Skeletal muscle satellite cell (primary cell): ENCODE measurements at regions not wholly inside any gene's neighbourhood (a gene's known extent, or its start where the extent isn't known, plus 50 kb on each side); places are given as distances from the start of the nearest gene placed in this dataset.

ENCODE experiments used
- H3K27me3 ChIP-seq: 2 replicates; pipeline ENCODE4 v1.7.0; 2013; ENCODE audit warnings: low read length; ENCODE audit not compliant: control insufficient read depth, insufficient read depth
- H3K36me3 ChIP-seq: 2 replicates; pipeline ENCODE4 v1.7.0; 2013; ENCODE audit warnings: mild to moderate bottlenecking, control low read depth, low read length; ENCODE audit not compliant: insufficient read depth
- H3K4me1 ChIP-seq: 2 replicates; pipeline ENCODE4 v1.7.0; 2013; ENCODE audit warnings: low read length; ENCODE audit not compliant: control insufficient read depth, insufficient read depth
- H3K4me2 ChIP-seq: 2 replicates; pipeline ENCODE4 v1.7.0; 2013; ENCODE audit warnings: mild to moderate bottlenecking, low read length
- H3K4me3 ChIP-seq: 2 replicates; pipeline ENCODE4 v1.7.0; 2013; ENCODE audit warnings: low read length
- H3K9ac ChIP-seq: 2 replicates; pipeline ENCODE4 v1.7.0; 2013; ENCODE audit warnings: mild to moderate bottlenecking, low read depth, low read length, moderate library complexity
- H3K9me3 ChIP-seq: replicated peaks from 2 replicates; pipeline ENCODE4 v1.7.0; 2013; ENCODE audit warnings: mild to moderate bottlenecking, control low read depth, low read length

DNA sequence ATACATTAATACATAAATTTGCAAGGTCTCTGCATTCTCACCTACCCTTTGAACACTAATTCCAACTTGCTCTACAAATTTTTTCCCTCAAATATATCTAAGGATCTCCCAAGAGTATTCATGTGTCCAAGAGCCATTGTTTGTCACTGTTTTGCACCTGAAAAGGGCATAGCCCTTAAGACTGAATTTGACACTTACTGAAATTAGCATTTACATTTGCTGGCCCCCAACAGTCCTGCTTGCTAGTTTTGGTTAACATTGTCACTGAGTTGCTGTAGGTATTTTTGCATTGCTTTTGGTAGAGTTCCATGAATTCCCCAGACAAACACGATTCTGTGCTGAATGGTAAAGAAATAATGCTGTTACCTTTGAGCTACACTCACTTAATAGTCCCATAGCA lies 57.3 kb downstream of the KCNA4 start:
- Histone ChIP-seq H3K4me3 (no peak overlapping the region), H3K4me1 (no peaks in the 10 kb centered on the region), H3K9ac (no peak overlapping the region), H3K4me2 (no peak overlapping the region), H3K27me3 (no peaks in the 10 kb centered on the region), H3K36me3 (no peaks in the 10 kb centered on the region), H3K9me3 (peaks cover 5% of the 10 kb centered on the region)

- Histone ChIP-seq H3K36me3 (no peaks in the 10 kb centered on the region), H3K27me3 (no peaks in the 10 kb centered on the region), H3K4me3 (no peak overlapping the region), H3K4me2 (no peak overlapping the region), H3K9ac (no peak overlapping the region), H3K9me3 (peaks cover 5% of the 10 kb centered on the region), H3K4me1 (no peaks in the 10 kb centered on the region)
Measured at GRCh38 chr11:29957431-29957830, 59.4 kb downstream of the KCNA4 start.

GRCh38 chr11:29956076-29956556 lies 60.7 kb downstream of the KCNA4 start:
- no peaks in the 10 kb centered on the region for H3K36me3 ChIP-seq
- H3K27me3 ChIP-seq = no peaks in the 10 kb centered on the region
- H3K4me2 ChIP-seq = no peak overlapping the region
- peaks cover 5% of the 10 kb centered on the region for H3K9me3 ChIP-seq
- H3K9ac ChIP-seq = no peak overlapping the region
- H3K4me3 ChIP-seq = no peak overlapping the region
- H3K4me1 ChIP-seq = no peaks in the 10 kb centered on the region

- no peaks in the 10 kb centered on the region for H3K27me3 ChIP-seq
- H3K36me3 ChIP-seq = no peaks in the 10 kb centered on the region
- H3K4me1 ChIP-seq = no peaks in the 10 kb centered on the region
- H3K4me2 ChIP-seq = no peak overlapping the region
- peaks cover 6% of the 10 kb centered on the region for H3K9me3 ChIP-seq
- H3K9ac ChIP-seq = no peak overlapping the region
- no peak overlapping the region for H3K4me3 ChIP-seq
Measured at GRCh38 chr11:29943347-29943746, 73.5 kb downstream of the KCNA4 start.

GRCh38 chr11:29937526-29937925 lies 79.3 kb downstream of the KCNA4 start:
- no peak overlapping the region for H3K9ac ChIP-seq
- no peaks in the 10 kb centered on the region for H3K4me1 ChIP-seq
- H3K4me2 ChIP-seq = no peak overlapping the region
- H3K4me3 ChIP-seq = no peak overlapping the region
- H3K36me3 ChIP-seq = no peaks in the 10 kb centered on the region
- no peaks in the 10 kb centered on the region for H3K27me3 ChIP-seq
- peaks cover 6% of the 10 kb centered on the region for H3K9me3 ChIP-seq

- Histone ChIP-seq H3K9me3 (peaks cover 8% of the 10 kb centered on the region), H3K4me3 (no peak overlapping the region), H3K9ac (no peak overlapping the region), H3K4me2 (no peak overlapping the region), H3K36me3 (no peaks in the 10 kb centered on the region), H3K27me3 (no peaks in the 10 kb centered on the region), H3K4me1 (no peaks in the 10 kb centered on the region)
Measured at GRCh38 chr11:29934115-29934638, 82.7 kb downstream of the KCNA4 start.

GRCh38 chr11:29916040-29916439 lies 100.8 kb downstream of the KCNA4 start:
- H3K9me3 ChIP-seq = no peaks in the 10 kb centered on the region
- no peak overlapping the region for H3K9ac ChIP-seq
- no peak overlapping the region for H3K4me3 ChIP-seq
- no peaks in the 10 kb centered on the region for H3K36me3 ChIP-seq
- H3K4me2 ChIP-seq = no peak overlapping the region
- no peaks in the 10 kb centered on the region for H3K27me3 ChIP-seq
- H3K4me1 ChIP-seq = no peaks in the 10 kb centered on the region

DNA sequence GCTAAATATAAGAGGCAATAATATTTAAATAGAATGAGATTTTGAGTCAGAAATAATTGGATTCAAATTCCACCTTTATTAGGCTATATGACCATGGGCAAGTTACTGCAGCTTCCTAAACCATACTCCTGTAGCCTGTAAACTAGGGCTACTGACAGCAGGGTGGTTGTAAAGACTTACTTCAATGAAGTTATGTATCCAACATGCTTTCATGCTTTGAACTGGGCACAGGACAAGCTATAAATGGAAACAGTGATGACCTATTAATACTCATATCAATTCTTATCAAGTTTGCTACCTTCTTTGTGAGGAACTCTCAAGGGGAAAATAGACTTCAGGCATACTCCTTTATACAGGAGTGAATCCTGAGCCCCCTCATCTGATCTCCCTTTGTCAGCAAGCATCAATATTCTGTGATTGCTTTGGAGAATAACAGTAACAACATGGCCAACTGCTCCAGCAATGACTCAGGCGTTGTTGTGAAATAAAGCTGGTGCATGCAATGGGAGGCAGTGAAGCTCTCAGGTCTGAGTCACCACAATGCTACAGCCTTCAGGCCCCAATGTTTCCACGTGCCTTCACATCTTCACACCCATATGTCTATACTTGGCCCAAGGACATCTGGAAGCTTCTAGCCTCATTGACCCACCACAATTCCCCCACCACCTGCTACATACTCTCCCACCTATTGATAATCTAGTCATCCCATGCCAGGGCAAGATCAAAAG lies 102.5 kb downstream of the KCNA4 start:
- Histone ChIP-seq H3K36me3 (no peaks in the 10 kb centered on the region), H3K4me3 (no peak overlapping the region), H3K9ac (no peak overlapping the region), H3K27me3 (no peaks in the 10 kb centered on the region), H3K9me3 (no peaks in the 10 kb centered on the region), H3K4me2 (no peak overlapping the region), H3K4me1 (no peaks in the 10 kb centered on the region)

DNA sequence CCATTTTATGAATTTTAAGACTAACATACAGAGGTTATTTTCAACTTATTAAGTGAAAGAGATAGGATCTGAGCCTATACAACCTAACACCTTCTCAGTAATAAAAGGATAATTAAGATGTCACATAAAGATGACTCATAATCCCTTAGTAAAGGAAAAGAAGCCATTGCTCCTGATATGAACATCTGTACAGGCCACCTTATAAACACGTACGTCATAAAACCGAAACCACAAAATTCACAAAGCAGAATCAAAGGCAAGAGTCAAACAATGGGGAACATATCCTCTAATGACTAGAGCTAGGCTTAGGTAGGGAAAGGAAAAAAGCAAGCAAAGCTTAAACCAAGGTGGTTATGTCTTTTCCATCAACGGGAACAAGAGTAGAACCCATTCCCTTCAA lies 103.5 kb downstream of the KCNA4 start:
- no peaks in the 10 kb centered on the region for H3K27me3 ChIP-seq
- no peak overlapping the region for H3K4me3 ChIP-seq
- no peaks in the 10 kb centered on the region for H3K36me3 ChIP-seq
- no peaks in the 10 kb centered on the region for H3K9me3 ChIP-seq
- no peak overlapping the region for H3K4me2 ChIP-seq
- H3K9ac ChIP-seq = no peak overlapping the region
- H3K4me1 ChIP-seq = no peaks in the 10 kb centered on the region

DNA sequence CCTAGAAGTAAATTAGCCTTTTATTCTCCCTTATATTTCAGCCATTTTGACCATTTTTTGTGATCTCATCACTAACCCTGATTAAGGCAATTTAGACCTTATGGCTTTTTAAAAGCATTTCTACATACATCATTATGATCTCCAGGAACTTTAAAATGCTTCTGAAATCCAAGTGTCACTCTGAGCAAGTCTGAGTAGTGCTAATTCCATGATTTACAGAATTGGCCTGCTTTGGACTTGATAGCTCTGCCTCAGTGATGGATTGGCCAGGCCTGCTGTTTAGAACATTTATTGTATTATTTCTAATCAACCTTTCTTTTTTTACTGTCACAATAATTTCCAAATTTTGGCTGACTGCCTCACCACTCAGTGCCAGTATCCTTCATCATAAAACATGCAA lies 116.4 kb downstream of the KCNA4 start:
- H3K9ac ChIP-seq = no peak overlapping the region
- H3K27me3 ChIP-seq = no peaks in the 10 kb centered on the region
- H3K4me3 ChIP-seq = no peak overlapping the region
- no peak overlapping the region for H3K4me2 ChIP-seq
- H3K36me3 ChIP-seq = no peaks in the 10 kb centered on the region
- H3K4me1 ChIP-seq = no peaks in the 10 kb centered on the region
- no peaks in the 10 kb centered on the region for H3K9me3 ChIP-seq

GRCh38 chr11:29879560-29879959 lies 137.3 kb downstream of the KCNA4 start:
- Histone ChIP-seq H3K4me3 (no peak overlapping the region), H3K4me1 (no peaks in the 10 kb centered on the region), H3K27me3 (no peaks in the 10 kb centered on the region), H3K9me3 (no peaks in the 10 kb centered on the region), H3K9ac (no peak overlapping the region), H3K4me2 (no peak overlapping the region), H3K36me3 (no peaks in the 10 kb centered on the region)

DNA sequence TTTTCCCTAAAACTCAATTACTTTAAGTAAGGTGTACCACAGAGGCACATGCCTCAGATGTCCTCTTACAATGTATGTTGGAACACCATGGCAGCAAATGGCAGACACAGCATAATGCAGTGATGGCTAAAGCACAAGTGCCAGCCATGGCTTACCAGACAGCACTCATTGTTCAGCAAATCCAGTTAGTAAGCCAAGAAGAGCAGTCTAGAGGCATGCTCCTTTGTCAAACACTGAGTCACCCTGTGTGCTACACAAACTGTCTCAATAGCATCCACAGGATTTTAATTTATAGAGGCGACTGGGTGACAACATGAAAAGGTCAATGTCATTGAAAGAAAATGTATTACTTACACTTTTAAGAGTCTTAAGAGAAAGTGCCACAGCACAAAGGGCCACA lies 140.6 kb downstream of the KCNA4 start:
- no peaks in the 10 kb centered on the region for H3K36me3 ChIP-seq
- no peak overlapping the region for H3K4me2 ChIP-seq
- H3K4me1 ChIP-seq = no peaks in the 10 kb centered on the region
- no peak overlapping the region for H3K9ac ChIP-seq
- H3K4me3 ChIP-seq = no peak overlapping the region
- no peaks in the 10 kb centered on the region for H3K27me3 ChIP-seq
- no peaks in the 10 kb centered on the region for H3K9me3 ChIP-seq
